ENCODE measurements at regions not wholly inside any gene's neighbourhood (a gene's known extent, or its start where the extent isn't known, plus 50 kb on each side); places are given as distances from the start of the nearest gene placed in this dataset.

DNA sequence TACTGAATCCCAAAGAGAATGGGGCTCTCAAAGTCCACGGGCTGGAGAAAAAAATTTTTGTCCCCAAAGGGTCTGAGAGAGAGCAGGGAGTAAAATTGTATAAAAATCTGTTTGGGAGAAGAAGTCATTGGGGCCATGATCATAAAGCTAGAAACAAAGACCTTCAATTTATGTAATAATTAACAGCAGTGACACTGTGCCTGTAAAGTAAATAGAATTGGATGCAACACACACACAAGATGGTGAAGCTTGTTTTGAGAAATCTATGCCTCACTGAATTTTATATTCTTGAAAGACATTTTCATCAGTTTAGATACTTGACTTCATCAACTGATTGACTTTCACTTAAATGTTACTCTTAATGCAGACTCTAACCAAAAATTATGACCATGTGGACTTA lies 600.5 kb upstream of the ADAMTS5 start:
- TF ChIP-seq, protein P1, sequence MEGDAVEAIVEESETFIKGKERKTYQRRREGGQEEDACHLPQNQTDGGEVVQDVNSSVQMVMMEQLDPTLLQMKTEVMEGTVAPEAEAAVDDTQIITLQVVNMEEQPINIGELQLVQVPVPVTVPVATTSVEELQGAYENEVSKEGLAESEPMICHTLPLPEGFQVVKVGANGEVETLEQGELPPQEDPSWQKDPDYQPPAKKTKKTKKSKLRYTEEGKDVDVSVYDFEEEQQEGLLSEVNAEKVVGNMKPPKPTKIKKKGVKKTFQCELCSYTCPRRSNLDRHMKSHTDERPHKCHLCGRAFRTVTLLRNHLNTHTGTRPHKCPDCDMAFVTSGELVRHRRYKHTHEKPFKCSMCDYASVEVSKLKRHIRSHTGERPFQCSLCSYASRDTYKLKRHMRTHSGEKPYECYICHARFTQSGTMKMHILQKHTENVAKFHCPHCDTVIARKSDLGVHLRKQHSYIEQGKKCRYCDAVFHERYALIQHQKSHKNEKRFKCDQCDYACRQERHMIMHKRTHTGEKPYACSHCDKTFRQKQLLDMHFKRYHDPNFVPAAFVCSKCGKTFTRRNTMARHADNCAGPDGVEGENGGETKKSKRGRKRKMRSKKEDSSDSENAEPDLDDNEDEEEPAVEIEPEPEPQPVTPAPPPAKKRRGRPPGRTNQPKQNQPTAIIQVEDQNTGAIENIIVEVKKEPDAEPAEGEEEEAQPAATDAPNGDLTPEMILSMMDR (IDR thresholded peaks at IDR 0.05), result no peak
- TF ChIP-seq SIN3A (IDR thresholded peaks at IDR 0.05; ENCODE audit: borderline replicate concordance, insufficient read depth, low read depth, low read length), result no peak
- no peak for TF ChIP-seq POLR2AphosphoS5 (IDR thresholded peaks at IDR 0.05; ENCODE audit: low read depth, low read length)
